HCT116 (cell line): ENCODE measurements at regions not wholly inside any gene's neighbourhood (a gene's known extent, or its start where the extent isn't known, plus 50 kb on each side); places are given as distances from the start of the nearest gene placed in this dataset.

Experiments used
- ATAC-seq: fragments of 200-7000 bp; cut with Tn5 transposase; 2 replicates; pipeline ENCODE4 v1.9.1; 2020; ENCODE audit warnings: mild to moderate bottlenecking, moderate library complexity
- BruUV-seq: library from RNA; stranded (reverse); fragments of 400-500 nt; replicated peaks from 2 replicates; lab custom pipeline; 2021; lab: Mats Ljungman, UMichigan
- CTCF ChIA-PET: fragments of 300-600 bp; sonication (Branson Sonifier 250); formaldehyde crosslinking; loops from one replicate; lab custom pipeline; 2021; ENCODE audit warnings: antibody characterized with exemption; lab: Charles Lee
- POLR2A ChIA-PET: fragments of 300-600, 350-600 bp; sonication (Branson Sonifier 250); formaldehyde crosslinking; loops from one replicate; lab custom pipeline; 2021; ENCODE audit warnings: antibody characterized with exemption; lab: Charles Lee
- RAD21 ChIA-PET, 2 experiments: fragments of 300-600 bp; sonication (Branson Sonifier 250); formaldehyde crosslinking; loops; one replicate each; lab custom pipeline; 2023; ENCODE audit warnings: low total read pairs in 2 of 2; ENCODE audit not compliant: uncharacterized antibody in 2 of 2, unreplicated experiment in 2 of 2, low non-redundant PET in 1 of 2; lab: Charles Lee
- DNase-seq: peaks from one replicate; pipeline ENCODE4 v3.0.0-alpha.2; 2010; ENCODE audit warnings: low read depth, low spot score
- H2AFZ ChIP-seq: fragments of 200-600 bp; shearing (Covaris generic), sonication (generic); 2 replicates; pipeline ENCODE4 v1.6.1; 2017; ENCODE audit warnings: low read depth, mixed run types, mixed read lengths, antibody characterized with exemption, low read length; ENCODE audit not compliant: poor library complexity, severe bottlenecking
- H3K27ac ChIP-seq: 2 replicates; pipeline ENCODE4 v1.5.1; 2012; ENCODE audit warnings: low read depth, low read length
- H3K27me3 ChIP-seq: fragments of 200-600 bp; sonication (generic); 2 replicates; pipeline ENCODE4 v1.6.1; 2016; ENCODE audit warnings: mixed run types, low read length, mixed read lengths; ENCODE audit not compliant: insufficient read depth
- H3K36me3 ChIP-seq, 2 experiments: fragments of 200-500 bp in 1 of 2; fragments of 200-600 bp in 1 of 2; sonication (Bioruptor generic) in 1 of 2; sonication (generic) in 1 of 2; 2 replicates each; pipeline versions ENCODE4 v1.5.1 to v1.6.1; 2014 to 2016; ENCODE audit warnings: low read length in 2 of 2, inconsistent platforms in 1 of 2, mixed read lengths in 1 of 2, mixed run types in 1 of 2; ENCODE audit not compliant: insufficient read depth in 2 of 2, control insufficient read depth in 1 of 2
- H3K4me1 ChIP-seq, 2 experiments: fragments of 200-600 bp in 1 of 2; sonication (generic) in 1 of 2; 2 replicates each; pipeline versions ENCODE4 v1.5.1 to v1.6.1; 2012 to 2017; ENCODE audit warnings: low read length in 2 of 2, inconsistent platforms in 1 of 2, mild to moderate bottlenecking in 1 of 2, mixed read lengths in 1 of 2, mixed run types in 1 of 2, moderate library complexity in 1 of 2; ENCODE audit not compliant: insufficient read depth in 2 of 2, control insufficient read depth in 1 of 2
- H3K4me2 ChIP-seq: fragments of 200-600 bp; sonication (generic); 2 replicates; pipeline ENCODE4 v1.6.1; 2017; ENCODE audit warnings: mixed run types, low read length, mixed read lengths
- H3K4me3 ChIP-seq, 2 experiments: fragments of 200-600 bp in 1 of 2; sonication (generic) in 1 of 2; replicated peaks in 1 of 2; 2 replicates each; pipeline ENCODE4 v1.5.1; 2011 to 2016; ENCODE audit warnings: low read length in 2 of 2, control low read depth in 1 of 2, low read depth in 1 of 2, mild to moderate bottlenecking in 1 of 2, mixed read lengths in 1 of 2, mixed run types in 1 of 2
- H3K79me2 ChIP-seq: fragments of 200-600 bp; sonication (generic); 2 replicates; pipeline ENCODE4 v1.6.1; 2017; ENCODE audit warnings: mild to moderate bottlenecking, mixed run types, low read length, moderate library complexity, mixed read lengths; ENCODE audit not compliant: insufficient read depth
- H3K9ac ChIP-seq: fragments of 200-600 bp; sonication (generic); 2 replicates; pipeline ENCODE4 v1.6.1; 2016; ENCODE audit warnings: low read length, mixed read lengths
- H3K9me2 ChIP-seq: fragments of 200-600 bp; sonication (generic), shearing (Covaris generic); 2 replicates; pipeline ENCODE4 v1.6.1; 2017; ENCODE audit warnings: mixed run types, mild to moderate bottlenecking, moderate library complexity; ENCODE audit not compliant: insufficient read depth
- H3K9me3 ChIP-seq, 2 experiments: fragments of 200-500 bp in 1 of 2; fragments of 200-600 bp in 1 of 2; sonication (Bioruptor generic) in 1 of 2; sonication (generic) in 1 of 2; 2 replicates each; pipeline ENCODE4 v1.6.1; 2014 to 2017; ENCODE audit warnings: low read length in 2 of 2, mixed read lengths in 2 of 2, inconsistent platforms in 1 of 2, low read depth in 1 of 2, mild to moderate bottlenecking in 1 of 2, mixed run types in 1 of 2, moderate library complexity in 1 of 2; ENCODE audit not compliant: control insufficient read depth in 1 of 2, insufficient read depth in 1 of 2
- H4K20me1 ChIP-seq: fragments of 200-600 bp; sonication (generic), shearing (Covaris generic); 2 replicates; pipeline ENCODE4 v1.6.1; 2017; ENCODE audit warnings: mixed run types, mild to moderate bottlenecking, moderate library complexity; ENCODE audit not compliant: insufficient read depth
- ATF3 ChIP-seq: IDR thresholded peaks from 2 replicates; pipeline ENCODE4 v1.6.1; 2012
- CBX3 ChIP-seq: IDR thresholded peaks from 2 replicates; pipeline ENCODE4 v1.6.1; 2012; ENCODE audit warnings: low read depth
- CEBPB ChIP-seq: IDR thresholded peaks from 2 replicates; pipeline ENCODE4 v1.6.1; 2012; ENCODE audit warnings: low read depth
- CTCF ChIP-seq, 3 experiments: fragments of 200-600 bp in 1 of 3; sonication (generic) in 1 of 3; IDR thresholded peaks in 2 of 3; conservative IDR thresholded peaks in 1 of 3; 2 replicates each; pipeline ENCODE4 v1.5.1; 2012 to 2017; ENCODE audit warnings: low read depth in 2 of 3, low read length in 2 of 3, antibody characterized with exemption in 1 of 3, borderline replicate concordance in 1 of 3, control low read depth in 1 of 3, mild to moderate bottlenecking in 1 of 3, mixed read lengths in 1 of 3, mixed run types in 1 of 3, moderate library complexity in 1 of 3; ENCODE audit not compliant: insufficient read depth in 1 of 3
- EGR1 ChIP-seq: IDR thresholded peaks from 2 replicates; pipeline ENCODE4 v1.6.1; 2012; ENCODE audit warnings: low read depth
- ELF1 ChIP-seq: IDR thresholded peaks from 2 replicates; pipeline ENCODE4 v1.6.1; 2012; ENCODE audit warnings: low read depth, borderline replicate concordance
- JUND ChIP-seq: IDR thresholded peaks from 2 replicates; pipeline ENCODE4 v1.6.1; 2012
- SIN3A ChIP-seq: IDR thresholded peaks from 2 replicates; pipeline ENCODE4 v1.6.1; 2012; ENCODE audit warnings: low read depth
- YY1 ChIP-seq: IDR thresholded peaks from 2 replicates; pipeline ENCODE4 v1.6.1; 2011; ENCODE audit warnings: low read length, low read depth, moderate library complexity, mild to moderate bottlenecking; ENCODE audit not compliant: insufficient replicate concordance; ENCODE audit errors: extremely low read depth
- ZBTB33 ChIP-seq: IDR thresholded peaks from 2 replicates; pipeline ENCODE4 v1.6.1; 2011; ENCODE audit warnings: mild to moderate bottlenecking, low read length, moderate library complexity; ENCODE audit not compliant: insufficient replicate concordance; ENCODE audit errors: extremely low read depth
- ZNF274 ChIP-seq: fragments of 200-500 bp; sonication (Bioruptor generic); IDR thresholded peaks from 2 replicates; pipeline ENCODE4 v1.6.1; 2014; ENCODE audit warnings: mild to moderate bottlenecking, low read depth, low read length, inconsistent platforms
- intact Hi-C: fragments of 100-400 bp; cut with micrococcal nuclease; formaldehyde crosslinking; loops from 2 replicates; pipeline ENCODE4 v1.10.0; 2022

- intact Hi-C loops: no loop called here
- no peak overlapping the region for H3K4me2 ChIP-seq
- TF ChIP-seq ZBTB33 (no peak), JUND (no peak), CTCF (IDR thresholded peaks at IDR 0.05 in 2 of 3, conservative IDR thresholded peaks at IDR 0.05 in 1 of 3; ENCODE audit: borderline replicate concordance in 1 of 3, insufficient read depth in 1 of 3, low read depth in 2 of 3, low read length in 2 of 3) (no peak), SIN3A (no peak), ZNF274 (no peak), ATF3 (no peak), YY1 (no peak), ELF1 (no peak), CEBPB (no peak), CBX3 (no peak), EGR1 (no peak)
- H3K36me3 ChIP-seq: no peaks in the 10 kb centered on the region
- ChIA-PET POLR2A (no interaction called here), CTCF (no interaction called here), RAD21 (no interaction called here)
- no peaks in the 10 kb centered on the region for H3K9me2 ChIP-seq
- DNase-seq (no peak), ATAC-seq (no peak)
- no peak overlapping the region for H2AFZ ChIP-seq
- no peak overlapping the region for H3K4me3 ChIP-seq
- no TSS peak for BruUV-seq
- no peaks in the 10 kb centered on the region for H3K4me1 ChIP-seq
- no peak overlapping the region for H3K9ac ChIP-seq
- H3K27me3 ChIP-seq: no peaks in the 10 kb centered on the region
- no peaks in the 10 kb centered on the region for H4K20me1 ChIP-seq
- H3K79me2 ChIP-seq: no peaks in the 10 kb centered on the region
- H3K27ac ChIP-seq: no peak overlapping the region
- H3K9me3 ChIP-seq: no peaks in the 10 kb centered on the region
Measured at GRCh38 chr6:4577406-4577805, 198.8 kb upstream of the CDYL start.
